GM12891 (cell line): ENCODE measurements at regions not wholly inside any gene's neighbourhood (a gene's known extent, or its start where the extent isn't known, plus 50 kb on each side); places are given as distances from the start of the nearest gene placed in this dataset.

Source experiments
- POLR2A ChIP-seq: IDR thresholded peaks from 2 replicates; pipeline ENCODE4 v1.6.1; 2011; ENCODE audit warnings: low read depth, low read length, control low read depth
- POU2F2 ChIP-seq: IDR thresholded peaks from 2 replicates; pipeline ENCODE4 v1.6.1; 2011; ENCODE audit warnings: low read depth, mild to moderate bottlenecking, control low read depth, low read length, moderate library complexity

GRCh38 chr3:40939030-40939740 is 260.1 kb upstream of the CTNNB1 start:
- no peak for TF ChIP-seq POU2F2
- no peak for TF ChIP-seq POLR2A
